ENCODE measurements at regions not wholly inside any gene's neighbourhood (a gene's known extent, or its start where the extent isn't known, plus 50 kb on each side); places are given as distances from the start of the nearest gene placed in this dataset.

- TF ChIP-seq, protein P1, sequence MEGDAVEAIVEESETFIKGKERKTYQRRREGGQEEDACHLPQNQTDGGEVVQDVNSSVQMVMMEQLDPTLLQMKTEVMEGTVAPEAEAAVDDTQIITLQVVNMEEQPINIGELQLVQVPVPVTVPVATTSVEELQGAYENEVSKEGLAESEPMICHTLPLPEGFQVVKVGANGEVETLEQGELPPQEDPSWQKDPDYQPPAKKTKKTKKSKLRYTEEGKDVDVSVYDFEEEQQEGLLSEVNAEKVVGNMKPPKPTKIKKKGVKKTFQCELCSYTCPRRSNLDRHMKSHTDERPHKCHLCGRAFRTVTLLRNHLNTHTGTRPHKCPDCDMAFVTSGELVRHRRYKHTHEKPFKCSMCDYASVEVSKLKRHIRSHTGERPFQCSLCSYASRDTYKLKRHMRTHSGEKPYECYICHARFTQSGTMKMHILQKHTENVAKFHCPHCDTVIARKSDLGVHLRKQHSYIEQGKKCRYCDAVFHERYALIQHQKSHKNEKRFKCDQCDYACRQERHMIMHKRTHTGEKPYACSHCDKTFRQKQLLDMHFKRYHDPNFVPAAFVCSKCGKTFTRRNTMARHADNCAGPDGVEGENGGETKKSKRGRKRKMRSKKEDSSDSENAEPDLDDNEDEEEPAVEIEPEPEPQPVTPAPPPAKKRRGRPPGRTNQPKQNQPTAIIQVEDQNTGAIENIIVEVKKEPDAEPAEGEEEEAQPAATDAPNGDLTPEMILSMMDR (IDR thresholded peaks at IDR 0.05) = no peak
- DNase-seq = no peak
- Mint-ChIP-seq H3K36me3 (ENCODE audit: low read depth) (peaks cover 33% of the 10 kb centered on the region), H3K4me1 (ENCODE audit: low read depth) (peaks cover 76% of the 10 kb centered on the region), H3K27ac (peak overlapping the region; percentile 99), H3K4me3 (peak overlapping the region; percentile 32; the same call in 1 of the 2 replicates), H3K9me3 (peaks cover 17% of the 10 kb centered on the region), H3K27me3 (ENCODE audit: insufficient read depth) (peaks cover 24% of the 10 kb centered on the region)
These were observed 572.9 kb upstream of the DIPK2B start for GRCh38 chrX:45773572-45773971.

DNA sequence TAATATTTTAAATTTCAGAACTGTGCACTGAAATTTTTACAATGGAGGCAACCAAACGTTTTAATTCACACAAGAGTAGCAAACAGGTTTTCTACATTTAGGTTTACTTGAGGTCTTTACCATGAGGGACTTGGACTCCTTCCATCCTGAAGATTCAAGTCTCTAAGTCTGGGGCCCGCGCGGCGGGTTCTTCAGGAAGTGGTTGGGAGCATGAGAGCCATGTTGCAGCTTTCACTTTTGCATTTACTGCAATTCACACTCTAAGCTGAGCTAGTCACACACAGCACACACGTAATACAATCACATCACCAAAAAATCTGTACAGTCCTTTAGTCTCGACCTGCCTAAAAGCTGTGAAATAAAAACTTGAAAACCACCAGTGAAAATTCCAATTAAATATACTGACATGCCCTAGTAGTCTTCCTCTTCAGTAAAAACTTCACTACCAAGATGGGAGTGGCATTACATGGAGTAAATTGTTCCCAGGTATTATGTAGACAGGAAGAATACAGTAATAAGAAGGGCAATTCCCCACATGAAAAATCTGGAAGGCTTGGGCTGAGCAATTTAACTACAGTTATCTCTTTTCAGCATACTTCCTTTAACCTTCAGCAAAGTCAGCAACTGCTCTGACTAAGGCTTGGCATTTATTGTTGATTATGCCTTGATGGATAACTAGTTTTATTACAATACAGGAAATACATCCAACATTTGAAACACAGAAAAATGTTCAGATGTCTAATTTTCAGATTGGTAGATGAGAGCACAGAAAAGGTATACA lies 571.1 kb upstream of the DIPK2B start:
- Mint-ChIP-seq H3K36me3 (ENCODE audit: low read depth) (peaks cover 47% of the 10 kb centered on the region), H3K27ac (peak overlapping the region; percentile 99), H3K27me3 (ENCODE audit: insufficient read depth) (peaks cover 36% of the 10 kb centered on the region), H3K4me3 (peak overlapping the region; percentile 97), H3K4me1 (ENCODE audit: low read depth) (peaks cover 58% of the 10 kb centered on the region), H3K9me3 (peaks cover 29% of the 10 kb centered on the region)
- peak; percentile 58 for DNase-seq
- TF ChIP-seq, protein P1 (IDR thresholded peaks at IDR 0.05) = no peak

- TF ChIP-seq, protein P1 (IDR thresholded peaks at IDR 0.05) = no peak
- H3K4me1 Mint-ChIP-seq (ENCODE audit: low read depth) = peaks cover 52% of the 10 kb centered on the region
- peaks cover 50% of the 10 kb centered on the region for H3K36me3 Mint-ChIP-seq (ENCODE audit: low read depth)
- H3K9me3 Mint-ChIP-seq = peaks cover 29% of the 10 kb centered on the region
- H3K27me3 Mint-ChIP-seq (ENCODE audit: insufficient read depth) = peaks cover 36% of the 10 kb centered on the region
- H3K4me3 Mint-ChIP-seq = peak overlapping the region; percentile 97
- peak overlapping the region; percentile 99 for H3K27ac Mint-ChIP-seq
- peak; percentile 97 for DNase-seq
These were observed 570.4 kb upstream of the DIPK2B start for GRCh38 chrX:45771114-45771513.

GRCh38 chrX:45769761-45770582 lies 569.3 kb upstream of the DIPK2B start:
- Mint-ChIP-seq H3K9me3 (peaks cover 29% of the 10 kb centered on the region), H3K36me3 (ENCODE audit: low read depth) (peaks cover 60% of the 10 kb centered on the region), H3K4me3 (peak overlapping the region; percentile 97), H3K4me1 (ENCODE audit: low read depth) (peaks cover 44% of the 10 kb centered on the region), H3K27ac (peak overlapping the region; percentile 99), H3K27me3 (ENCODE audit: insufficient read depth) (peaks cover 38% of the 10 kb centered on the region)
- TF ChIP-seq, protein P1 (IDR thresholded peaks at IDR 0.05) = no peak
- peak; percentile 94 for DNase-seq

DNA sequence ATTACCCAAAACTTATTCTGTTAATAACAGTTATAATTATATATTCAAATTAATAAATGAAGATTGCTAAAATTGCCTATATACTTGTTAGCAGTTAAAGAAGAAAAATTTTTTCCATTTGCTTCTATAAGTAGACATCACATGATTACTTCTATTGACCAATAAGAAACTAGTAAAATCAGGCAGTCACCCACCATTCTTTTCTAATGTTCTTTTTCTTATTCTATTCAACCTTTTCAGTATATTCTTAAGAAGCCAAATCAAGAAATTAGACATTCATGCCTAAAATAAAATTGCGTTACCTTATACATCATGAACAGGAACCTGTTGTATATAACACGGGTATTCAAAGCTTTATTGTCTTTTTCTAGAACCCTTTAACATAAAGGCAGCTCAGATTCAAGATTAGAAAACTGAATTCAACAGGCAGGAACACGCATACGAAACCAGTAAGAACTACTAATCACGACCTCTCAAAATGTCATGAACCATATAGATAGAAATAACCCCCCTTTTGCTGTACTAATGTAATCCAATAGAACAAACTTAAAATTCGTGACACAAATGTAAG lies 568.1 kb upstream of the DIPK2B start:
- Mint-ChIP-seq H3K9me3 (peaks cover 29% of the 10 kb centered on the region), H3K4me1 (ENCODE audit: low read depth) (peaks cover 37% of the 10 kb centered on the region), H3K4me3 (peak overlapping the region; percentile 97), H3K27me3 (ENCODE audit: insufficient read depth) (peaks cover 38% of the 10 kb centered on the region), H3K27ac (peak overlapping the region; percentile 99), H3K36me3 (ENCODE audit: low read depth) (peaks cover 65% of the 10 kb centered on the region)
- TF ChIP-seq, protein P1 (IDR thresholded peaks at IDR 0.05) = no peak
- DNase-seq = no peak

Data from HFFc6 (cell line).